Activated CD4-positive, alpha-beta memory T cell treated with anti-CD3 and anti-CD28 coated beads for 36 hours (primary cell): ENCODE measurements at regions not wholly inside any gene's neighbourhood (a gene's known extent, or its start where the extent isn't known, plus 50 kb on each side); places are given as distances from the start of the nearest gene placed in this dataset.
"Not testable (repeated sequence)": the region's sequence is repeated elsewhere in the genome, so short reads cannot be mapped to it uniquely, and the experiment has no call there.

Experiments used
- CTCF ChIA-PET: fragments of 350-600 bp; sonication (Branson Sonifier 250); formaldehyde crosslinking; loops from one replicate; lab custom pipeline; 2021; ENCODE audit warnings: antibody characterized with exemption, inconsistent platforms; lab: Charles Lee
- POLR2A ChIA-PET: fragments of 350-600 bp; sonication (Branson Sonifier 250); formaldehyde crosslinking; loops from one replicate; lab custom pipeline; 2021; ENCODE audit warnings: antibody characterized with exemption; lab: Charles Lee
- DNase-seq: peaks from one replicate; pipeline ENCODE4 v3.0.0-alpha.2; 2020
- H3K27ac Mint-ChIP-seq: one replicate; pipeline ENCODE4 v1.8.0; 2021; ENCODE audit warnings: mixed read lengths
- H3K27me3 Mint-ChIP-seq: one replicate; pipeline ENCODE4 v1.8.0; 2021; ENCODE audit warnings: mixed read lengths
- H3K36me3 Mint-ChIP-seq: one replicate; pipeline ENCODE4 v1.8.0; 2021; ENCODE audit warnings: mixed read lengths
- H3K4me1 Mint-ChIP-seq: one replicate; pipeline ENCODE4 v1.8.0; 2021; ENCODE audit warnings: low read depth, mixed read lengths
- H3K4me3 Mint-ChIP-seq: one replicate; pipeline ENCODE4 v1.8.0; 2021; ENCODE audit warnings: mild to moderate bottlenecking, mixed read lengths
- H3K9me3 Mint-ChIP-seq: one replicate; pipeline ENCODE4 v1.8.0; 2021; ENCODE audit warnings: mixed read lengths
- intact Hi-C: fragments of 100-400 bp; cut with micrococcal nuclease; formaldehyde crosslinking; loops from one replicate; pipeline ENCODE4 v1.15.1; 2023

DNA sequence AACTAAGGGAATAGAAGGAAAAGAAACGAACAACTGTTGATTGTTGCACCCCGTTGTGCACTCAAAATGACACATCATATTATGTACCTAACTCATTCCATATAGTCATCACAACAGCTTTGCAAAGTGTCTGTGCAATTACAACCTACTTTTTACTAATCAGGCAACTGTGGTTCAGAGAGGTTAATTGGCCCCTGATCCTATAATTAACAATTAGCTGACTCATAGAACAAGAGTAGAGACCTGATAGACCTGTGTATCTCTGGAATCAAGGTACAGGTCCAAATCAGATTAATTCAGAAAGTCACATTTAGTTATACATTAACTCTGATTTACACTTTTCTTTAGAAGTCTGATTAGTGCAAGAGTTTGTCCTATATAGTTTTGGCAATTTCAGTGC, 122.5 kb upstream of the CDK13 start:
- ChIA-PET CTCF (interaction anchor here (1.2 kb wide), 1 partner anchor 247 kb away, joined by 3 read pairs; no protein-coding TSS in a partner anchor), POLR2A (no interaction called here)
- intact Hi-C loops, result no loop called here
- H3K27ac Mint-ChIP-seq, result no peak overlapping the region
- no peaks in the 10 kb centered on the region for H3K4me1 Mint-ChIP-seq
- H3K36me3 Mint-ChIP-seq, result no peaks in the 10 kb centered on the region
- peaks cover 41% of the 10 kb centered on the region for H3K27me3 Mint-ChIP-seq
- no peak for DNase-seq
- H3K9me3 Mint-ChIP-seq, result no peaks in the 10 kb centered on the region
- no peak overlapping the region for H3K4me3 Mint-ChIP-seq

DNA sequence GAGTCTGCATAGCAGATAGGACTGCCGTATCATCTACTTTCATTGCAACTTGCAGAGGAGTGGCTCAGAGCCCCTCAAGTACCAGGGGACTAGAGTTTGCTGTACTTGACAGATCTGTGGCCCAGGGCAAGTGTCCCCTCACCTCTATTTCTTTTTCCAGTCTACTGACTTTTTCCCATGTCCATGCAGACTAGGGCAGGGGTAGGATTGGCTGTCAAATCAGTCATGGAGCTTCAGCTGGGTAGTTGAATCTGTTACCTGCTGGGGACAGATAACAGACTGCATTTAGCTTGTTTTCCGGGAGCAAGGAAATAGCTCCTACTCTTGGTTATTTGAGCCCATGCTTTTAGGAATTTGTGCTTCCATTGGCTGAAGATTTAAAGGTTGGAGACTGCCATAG, 121.0 kb upstream of the CDK13 start:
- Mint-ChIP-seq H3K27ac (no peak overlapping the region), H3K4me3 (no peak overlapping the region), H3K36me3 (no peaks in the 10 kb centered on the region), H3K4me1 (no peaks in the 10 kb centered on the region), H3K9me3 (no peaks in the 10 kb centered on the region), H3K27me3 (peaks cover 42% of the 10 kb centered on the region)
- ChIA-PET CTCF (interaction anchor here (0.9 kb wide), 1 partner anchor 248 kb away, joined by 3 read pairs; no protein-coding TSS in a partner anchor), POLR2A (interaction anchor here (0.6 kb wide), 1 partner anchor 17 kb away, joined by 3 read pairs; no protein-coding TSS in a partner anchor)
- intact Hi-C loops, result no loop called here
- DNase-seq, result no peak

DNA sequence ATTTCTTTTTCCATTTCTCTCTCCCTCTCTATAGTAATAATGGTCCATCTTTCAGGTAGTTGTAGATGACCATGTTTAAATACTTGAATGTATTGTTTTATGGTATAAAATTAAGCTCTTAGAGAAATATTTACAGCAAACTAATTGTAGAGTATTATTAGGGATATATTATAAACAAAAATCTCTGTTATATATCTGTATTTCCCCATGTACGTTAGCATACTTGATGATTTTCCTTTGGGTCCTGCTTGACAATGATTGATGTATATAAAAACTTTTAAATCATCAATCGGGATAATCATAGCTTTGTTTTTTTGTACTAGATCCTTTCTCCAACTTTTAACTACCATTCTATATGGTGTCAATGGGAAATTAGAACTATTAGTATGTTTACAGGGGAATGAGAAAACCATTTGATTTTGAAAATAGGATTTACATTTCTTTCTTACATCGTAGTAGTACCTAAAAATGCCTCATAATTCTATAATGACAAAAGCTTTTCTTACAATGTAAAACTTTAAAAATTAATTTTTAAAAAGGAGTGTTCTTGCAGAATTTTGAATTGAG, 117.5 kb upstream of the CDK13 start:
- ChIA-PET POLR2A (no interaction called here), CTCF (interaction anchor here (0.8 kb wide), 1 partner anchor 252 kb away, joined by 4 read pairs; no protein-coding TSS in a partner anchor)
- no peak for DNase-seq
- Mint-ChIP-seq H3K27me3 (peaks cover 55% of the 10 kb centered on the region), H3K36me3 (no peaks in the 10 kb centered on the region), H3K9me3 (no peaks in the 10 kb centered on the region), H3K4me1 (no peaks in the 10 kb centered on the region), H3K27ac (no peak overlapping the region), H3K4me3 (no peak overlapping the region)
- intact Hi-C loops, result no loop called here

DNA sequence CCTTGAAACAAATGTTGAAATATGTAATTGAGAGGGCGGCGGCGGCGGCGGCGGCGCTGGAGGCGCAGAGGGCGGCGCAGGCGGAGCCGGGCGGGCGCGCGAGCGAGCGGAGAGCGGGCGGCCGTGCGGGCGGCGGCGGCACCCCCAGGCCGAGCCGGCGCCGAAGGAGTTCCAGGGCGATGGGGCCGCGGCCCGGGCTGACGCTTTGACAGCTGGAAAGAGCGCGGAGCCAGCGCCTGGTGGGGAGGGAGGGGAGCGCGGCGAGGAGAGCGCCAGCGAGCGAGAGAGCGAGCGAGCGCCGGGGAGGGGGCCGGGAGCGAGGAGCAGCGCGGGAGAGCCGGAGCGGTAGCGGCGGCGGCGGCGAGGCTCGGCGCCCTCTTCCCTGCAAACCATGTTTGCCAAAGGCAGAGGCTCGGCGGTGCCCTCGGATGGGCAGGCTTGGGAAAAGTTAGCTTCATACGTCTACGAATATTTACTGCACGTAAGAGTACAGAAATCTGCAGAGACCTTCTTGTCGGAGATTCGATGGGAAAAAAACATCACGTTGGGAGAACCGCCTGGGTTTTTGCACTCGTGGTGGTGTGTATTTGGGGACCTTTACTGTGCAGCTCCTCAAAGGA, 116.8 kb upstream of the CDK13 start:
- DNase-seq, result peak; percentile 58
- POLR2A ChIA-PET, CTCF ChIA-PET, H3K4me1 Mint-ChIP-seq, H3K36me3 Mint-ChIP-seq, H3K27ac Mint-ChIP-seq, H3K9me3 Mint-ChIP-seq, intact Hi-C loops: not testable (repeated sequence)
- H3K4me3 Mint-ChIP-seq, result peak overlapping the region; percentile 15
- peaks cover 55% of the 10 kb centered on the region for H3K27me3 Mint-ChIP-seq

DNA sequence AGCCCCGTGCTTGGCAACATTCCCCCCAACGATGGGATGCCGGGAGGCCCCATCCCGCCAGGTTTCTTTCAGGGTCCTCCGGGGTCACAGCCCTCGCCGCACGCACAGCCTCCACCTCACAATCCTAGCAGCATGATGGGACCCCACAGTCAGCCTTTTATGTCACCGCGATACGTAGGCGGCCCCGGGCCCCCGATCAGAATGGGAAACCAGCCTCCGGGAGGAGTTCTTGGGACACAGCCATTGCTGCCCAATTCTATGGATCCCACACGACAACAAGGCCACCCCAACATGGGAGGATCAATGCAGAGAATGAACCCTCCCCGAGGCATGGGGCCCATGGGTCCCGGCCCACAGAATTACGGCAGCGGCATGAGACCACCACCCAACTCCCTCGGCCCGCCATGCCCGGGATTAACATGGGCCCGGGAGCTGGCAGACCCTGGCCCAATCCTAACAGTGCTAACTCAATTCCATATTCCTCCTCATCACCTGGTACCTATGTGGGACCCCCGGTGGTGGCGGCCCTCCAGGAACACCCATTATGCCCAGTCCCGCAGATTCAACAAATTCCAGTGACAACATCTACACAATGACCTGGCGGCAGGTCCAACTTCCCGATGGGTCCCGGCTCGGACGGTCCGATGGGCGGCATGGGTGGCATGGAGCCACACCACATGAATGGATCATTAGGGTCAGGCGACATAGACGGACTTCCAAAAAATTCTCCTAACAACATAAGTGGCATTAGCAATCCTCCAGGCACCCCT, 116.0 kb upstream of the CDK13 start:
- H3K9me3 Mint-ChIP-seq, intact Hi-C loops, CTCF ChIA-PET, DNase-seq, H3K4me1 Mint-ChIP-seq, H3K36me3 Mint-ChIP-seq, H3K27ac Mint-ChIP-seq, POLR2A ChIA-PET: not testable (repeated sequence)
- peaks cover 48% of the 10 kb centered on the region for H3K27me3 Mint-ChIP-seq
- peak overlapping the region; percentile 15 for H3K4me3 Mint-ChIP-seq

DNA sequence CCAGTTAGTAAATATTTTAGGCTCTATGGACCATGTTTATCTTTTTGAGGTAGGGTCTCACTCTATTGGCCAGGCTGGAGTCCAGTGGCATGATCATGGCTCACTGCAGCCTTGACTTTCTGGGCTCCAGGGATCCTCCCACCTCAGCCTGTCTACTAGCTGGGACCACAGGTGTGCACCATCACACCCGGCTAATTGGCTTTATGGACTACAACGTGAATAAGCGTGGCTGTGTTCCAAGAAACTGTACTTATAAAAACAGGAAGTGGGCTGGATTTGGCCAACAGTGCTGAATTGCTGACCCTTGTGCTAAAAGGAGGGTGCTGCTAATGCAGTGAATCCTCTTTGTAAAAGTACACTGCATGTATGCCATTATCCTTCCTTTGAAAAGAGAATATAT, 111.7 kb upstream of the CDK13 start:
- no peaks in the 10 kb centered on the region for H3K9me3 Mint-ChIP-seq
- peaks cover 47% of the 10 kb centered on the region for H3K27me3 Mint-ChIP-seq
- no peak for DNase-seq
- intact Hi-C loops, result no loop called here
- H3K36me3 Mint-ChIP-seq, result no peaks in the 10 kb centered on the region
- ChIA-PET POLR2A (no interaction called here), CTCF (interaction anchor here (0.7 kb wide), 1 partner anchor 214 kb away, joined by 3 read pairs; no protein-coding TSS in a partner anchor)
- no peak overlapping the region for H3K4me3 Mint-ChIP-seq
- no peak overlapping the region for H3K27ac Mint-ChIP-seq
- H3K4me1 Mint-ChIP-seq, result no peaks in the 10 kb centered on the region

DNA sequence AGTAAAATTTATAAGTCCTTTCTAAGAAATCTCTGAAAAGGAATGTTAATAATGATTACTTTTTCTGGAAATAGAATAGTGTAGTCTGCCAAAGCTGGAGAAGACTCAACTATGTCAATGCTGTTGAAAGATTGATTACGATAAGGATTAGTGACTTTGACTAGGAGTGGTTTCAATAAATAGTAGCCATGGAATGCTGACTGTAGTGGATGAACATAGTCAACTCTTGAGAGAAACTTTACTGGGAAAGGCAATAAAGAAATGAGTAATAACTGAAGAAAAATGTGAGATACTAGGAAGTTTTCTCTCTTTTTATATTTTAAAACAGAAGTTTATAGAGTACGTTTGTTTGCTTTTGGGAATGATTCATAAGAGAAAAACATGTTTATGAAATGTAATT, 105.0 kb upstream of the CDK13 start:
- peaks cover 11% of the 10 kb centered on the region for H3K27me3 Mint-ChIP-seq
- DNase-seq, result no peak
- intact Hi-C loops, result no loop called here
- H3K4me1 Mint-ChIP-seq, result no peaks in the 10 kb centered on the region
- H3K36me3 Mint-ChIP-seq, result no peaks in the 10 kb centered on the region
- CTCF ChIA-PET, result no interaction called here
- no peak overlapping the region for H3K27ac Mint-ChIP-seq
- no peak overlapping the region for H3K4me3 Mint-ChIP-seq
- POLR2A ChIA-PET, result no interaction called here
- H3K9me3 Mint-ChIP-seq, result no peaks in the 10 kb centered on the region

DNA sequence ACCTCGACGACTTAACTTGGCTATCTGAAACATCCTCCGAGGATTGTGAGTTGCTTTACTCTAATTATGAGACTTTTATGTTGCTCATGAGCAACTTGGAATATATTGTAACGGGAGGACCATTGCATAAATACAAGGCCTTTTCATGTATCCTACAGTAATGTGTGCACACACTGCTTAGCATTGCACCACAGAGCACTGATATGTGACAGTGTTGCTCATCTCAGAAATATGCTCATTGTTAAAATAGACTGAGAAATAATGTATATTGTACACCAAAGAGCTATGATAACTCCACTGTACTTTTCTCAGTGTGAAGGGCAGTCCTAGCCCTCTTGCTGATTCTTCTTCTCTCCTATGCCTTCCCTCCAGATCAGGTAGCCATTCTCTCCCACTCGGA, 102.8 kb upstream of the CDK13 start:
- Mint-ChIP-seq H3K27ac (no peak overlapping the region), H3K27me3 (peaks cover 9% of the 10 kb centered on the region), H3K4me3 (no peak overlapping the region), H3K9me3 (no peaks in the 10 kb centered on the region), H3K36me3 (no peaks in the 10 kb centered on the region), H3K4me1 (no peaks in the 10 kb centered on the region)
- no peak for DNase-seq
- CTCF ChIA-PET, result no interaction called here
- intact Hi-C loops, result no loop called here
- POLR2A ChIA-PET, result no interaction called here

DNA sequence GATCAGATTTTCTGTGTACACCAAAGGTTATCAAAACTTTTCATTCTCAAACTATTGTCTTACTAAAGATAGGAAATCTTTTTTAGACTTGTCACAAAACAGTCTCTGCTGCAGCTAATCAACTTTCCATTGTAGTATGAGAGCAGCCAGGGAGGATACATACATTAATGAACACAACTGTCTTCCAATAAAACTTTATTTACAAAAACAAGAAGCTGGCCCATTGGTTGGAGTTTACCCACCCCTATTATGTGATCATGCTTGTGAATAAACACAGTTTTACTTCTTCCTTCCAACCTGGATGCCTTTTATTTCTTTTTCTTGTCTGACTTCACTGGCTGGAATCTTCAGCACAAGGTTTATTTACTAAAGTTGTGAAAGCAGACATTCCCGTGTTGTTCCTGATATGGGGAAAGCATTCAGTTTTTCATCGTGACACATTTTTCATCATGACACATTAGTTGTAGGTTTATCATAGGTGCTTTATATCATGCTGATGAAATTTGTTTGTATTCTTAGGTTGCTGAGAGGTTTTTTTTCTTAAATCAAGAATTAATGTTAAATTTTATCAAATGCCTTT, 98.5 kb upstream of the CDK13 start:
- Mint-ChIP-seq H3K4me1 (peaks cover 8% of the 10 kb centered on the region), H3K27me3 (peaks cover 22% of the 10 kb centered on the region), H3K9me3 (no peaks in the 10 kb centered on the region), H3K36me3 (no peaks in the 10 kb centered on the region), H3K4me3 (no peak overlapping the region), H3K27ac (no peak overlapping the region)
- DNase-seq, result no peak
- POLR2A ChIA-PET, result interaction anchor here (0.6 kb wide), 1 partner anchor 89 kb away, joined by 3 read pairs; no protein-coding TSS in a partner anchor
- intact Hi-C loops, result no loop called here
- CTCF ChIA-PET, result no interaction called here

DNA sequence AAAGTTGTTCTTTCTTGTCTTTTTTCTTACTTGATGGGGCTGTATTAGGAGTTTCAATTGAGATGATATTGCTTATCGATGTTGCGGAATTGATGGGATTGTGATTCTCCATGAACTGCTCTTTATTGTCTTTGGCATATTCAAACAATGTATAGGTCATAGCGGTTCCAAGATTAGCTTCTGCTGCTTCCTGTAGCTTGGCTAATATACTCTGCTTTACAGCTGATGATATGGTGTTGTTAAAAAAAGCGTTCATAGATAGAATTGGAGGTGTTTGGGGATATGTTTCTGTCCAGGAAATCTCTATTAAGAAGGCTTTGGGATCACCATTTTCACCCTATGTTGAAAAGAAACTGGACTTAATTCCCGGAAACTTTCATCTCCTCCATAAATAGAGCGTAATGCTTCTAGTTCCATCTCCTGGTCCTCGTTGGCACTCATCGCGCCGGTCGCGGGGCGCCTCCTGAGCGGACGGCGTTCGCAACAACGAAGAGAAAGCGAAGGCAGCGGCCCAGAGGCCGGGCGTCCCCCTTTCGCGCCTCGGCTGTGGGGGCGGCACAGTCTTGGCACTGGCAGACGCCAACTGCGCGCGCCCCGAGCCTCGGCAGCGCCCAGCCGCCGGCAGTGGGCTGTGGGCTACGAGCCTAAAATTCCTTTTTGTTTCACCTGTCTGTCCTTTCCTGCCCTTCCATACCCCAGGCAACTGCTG, 95.3 kb upstream of the CDK13 start:
- Mint-ChIP-seq H3K4me3 (peak overlapping the region; percentile 60), H3K27me3 (peaks cover 27% of the 10 kb centered on the region)
- H3K9me3 Mint-ChIP-seq, DNase-seq, CTCF ChIA-PET, intact Hi-C loops, POLR2A ChIA-PET, H3K27ac Mint-ChIP-seq, H3K36me3 Mint-ChIP-seq, H3K4me1 Mint-ChIP-seq: not testable (repeated sequence)

DNA sequence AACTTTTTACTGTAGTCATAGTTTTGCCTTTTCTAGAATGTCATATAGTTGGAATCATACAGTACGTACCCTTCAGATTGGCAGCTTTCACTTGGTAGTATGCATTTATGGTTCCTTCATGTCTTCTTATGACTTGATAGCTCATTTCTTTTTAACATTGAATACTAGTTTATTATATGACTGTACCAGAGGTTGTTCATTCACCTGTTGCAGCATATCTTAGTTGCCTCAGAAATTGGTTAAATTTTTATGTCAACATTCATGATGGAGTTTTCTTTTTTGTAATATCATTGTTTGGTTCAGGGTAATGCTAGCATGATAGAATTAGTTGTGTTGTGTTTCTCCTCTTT, 94.8 kb upstream of the CDK13 start:
- Mint-ChIP-seq H3K4me1 (peaks cover 8% of the 10 kb centered on the region), H3K36me3 (no peaks in the 10 kb centered on the region), H3K27me3 (peaks cover 27% of the 10 kb centered on the region), H3K4me3 (peak overlapping the region; percentile 60), H3K9me3 (no peaks in the 10 kb centered on the region), H3K27ac (no peak overlapping the region)
- ChIA-PET CTCF (no interaction called here), POLR2A (no interaction called here)
- DNase-seq, result no peak
- intact Hi-C loops, result no loop called here
